ENCODE measurements at regions not wholly inside any gene's neighbourhood (a gene's known extent, or its start where the extent isn't known, plus 50 kb on each side); places are given as distances from the start of the nearest gene placed in this dataset.
"Not testable (repeated sequence)": the region's sequence is repeated elsewhere in the genome, so short reads cannot be mapped to it uniquely, and the experiment has no call there.

DNA sequence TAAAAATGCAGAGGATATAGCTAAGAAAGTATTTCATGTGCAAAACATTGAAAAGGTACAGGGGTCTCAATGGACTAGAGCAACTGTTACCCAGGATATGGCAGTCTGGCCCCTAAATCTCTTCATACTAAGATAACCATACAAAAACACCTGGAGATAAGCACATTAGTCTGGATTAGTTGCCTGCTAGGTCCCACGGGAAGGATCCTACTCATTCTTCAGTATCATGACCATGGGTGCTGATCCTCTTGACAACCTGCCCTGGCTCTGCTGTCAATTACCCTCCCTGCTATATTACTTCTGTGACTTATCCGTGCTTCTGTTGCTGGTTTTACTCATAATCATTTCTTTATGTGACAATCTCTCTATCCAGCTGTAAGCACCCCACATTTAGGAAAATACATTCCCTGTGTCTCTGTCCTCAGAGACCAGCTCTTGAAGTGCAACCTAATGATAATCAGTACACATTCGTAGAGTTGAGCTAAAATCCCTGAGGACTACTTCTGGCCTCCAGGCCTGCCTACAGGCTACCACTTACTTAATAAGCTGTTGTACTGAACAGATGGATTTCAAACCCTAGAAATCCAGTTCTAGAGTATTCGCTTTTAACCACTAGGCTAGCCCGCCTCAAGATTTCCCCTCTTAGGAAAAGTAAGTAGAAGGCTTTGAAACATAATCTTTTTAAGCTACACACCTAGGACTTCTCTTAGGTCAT, 190.5 kb upstream of the OR13F1 start:
- no peak overlapping the region for H3K4me3 ChIP-seq (ENCODE audit: control insufficient read depth, low read depth, low read length)
- no peak for DNase-seq (ENCODE audit: low read depth)
- no peak for TF ChIP-seq CTCF (IDR thresholded peaks at IDR 0.05; ENCODE audit: control insufficient read depth, insufficient read depth, low read depth, low read length, missing control alignments)

GRCh38 chr9:104316201-104317009, 187.7 kb upstream of the OR13F1 start:
- DNase-seq (ENCODE audit: low read depth); H3K4me3 ChIP-seq (ENCODE audit: control insufficient read depth, low read depth, low read length): not testable (repeated sequence)

- no peak for DNase-seq (ENCODE audit: low read depth)
- no peak overlapping the region for H3K4me3 ChIP-seq (ENCODE audit: control insufficient read depth, low read depth, low read length)
- no peak for TF ChIP-seq CTCF (IDR thresholded peaks at IDR 0.05; ENCODE audit: control insufficient read depth, insufficient read depth, low read depth, low read length, missing control alignments)
Observed at GRCh38 chr9:104319198-104319597, 184.9 kb upstream of the OR13F1 start.

DNA sequence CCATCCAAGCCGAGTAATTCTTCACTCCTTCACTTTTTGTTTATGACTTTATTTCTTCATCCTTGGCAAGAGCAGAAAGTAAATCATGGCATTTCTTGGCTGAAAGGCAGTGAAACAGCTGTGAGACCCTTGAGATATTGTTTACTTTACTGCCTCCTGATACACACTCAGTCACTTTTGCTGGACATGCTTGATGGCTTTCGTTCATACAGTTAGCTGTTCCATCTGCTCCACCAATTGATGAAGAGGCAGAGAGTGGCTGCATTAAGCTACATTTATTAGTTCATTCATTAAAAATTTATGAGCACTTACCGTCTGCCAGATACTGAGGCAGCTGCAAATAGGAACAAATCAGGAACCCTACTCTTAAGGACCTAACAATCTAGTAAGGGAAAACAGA, 184.4 kb upstream of the OR13F1 start:
- TF ChIP-seq CTCF (IDR thresholded peaks at IDR 0.05; ENCODE audit: control insufficient read depth, insufficient read depth, low read depth, low read length, missing control alignments), result no peak
- DNase-seq (ENCODE audit: low read depth), result no peak

GRCh38 chr9:104322596-104322995, 181.5 kb upstream of the OR13F1 start:
- no peak for TF ChIP-seq CTCF (IDR thresholded peaks at IDR 0.05; ENCODE audit: control insufficient read depth, insufficient read depth, low read depth, low read length, missing control alignments)
- H3K4me3 ChIP-seq (ENCODE audit: control insufficient read depth, low read depth, low read length), result no peak overlapping the region
- DNase-seq (ENCODE audit: low read depth), result no peak

More for the DNA sequence above, 184.4 kb upstream of the OR13F1 start:
- no peak overlapping the region for H3K4me3 ChIP-seq (ENCODE audit: control insufficient read depth, low read depth, low read length)

GRCh38 chr9:104323967-104324694, 179.9 kb upstream of the OR13F1 start:
- H3K4me3 ChIP-seq (ENCODE audit: control insufficient read depth, low read depth, low read length); DNase-seq (ENCODE audit: low read depth): not testable (repeated sequence)

- TF ChIP-seq CTCF (IDR thresholded peaks at IDR 0.05; ENCODE audit: control insufficient read depth, insufficient read depth, low read depth, low read length, missing control alignments), result no peak
- H3K4me3 ChIP-seq (ENCODE audit: control insufficient read depth, low read depth, low read length), result no peak overlapping the region
- no peak for DNase-seq (ENCODE audit: low read depth)
Observed at GRCh38 chr9:104326912-104327311, 177.2 kb upstream of the OR13F1 start.

Data from AG09309 (cell line).